PFSK-1 (cell line): ENCODE measurements at regions not wholly inside any gene's neighbourhood (a gene's known extent, or its start where the extent isn't known, plus 50 kb on each side); places are given as distances from the start of the nearest gene placed in this dataset.

Source experiments
- FOXP2 ChIP-seq: optimal IDR thresholded peaks from 2 replicates; pipeline ENCODE3; 2011; ENCODE audit warnings: borderline replicate concordance, control low read depth, inconsistent platforms; ENCODE audit not compliant: insufficient read depth; ENCODE audit errors: extremely low read length, extremely low read depth
- POLR2AphosphoS5 ChIP-seq: IDR thresholded peaks from 2 replicates; pipeline ENCODE4 v1.6.1; 2012; ENCODE audit warnings: low read depth, mild to moderate bottlenecking, control low read depth, low read length, moderate library complexity
- REST ChIP-seq, 2 experiments: IDR thresholded peaks; 2 replicates each; pipeline versions ENCODE4 v1.6.1 to v1.8.0; 2011 to 2012; ENCODE audit warnings: low read depth in 2 of 2, low read length in 2 of 2, control low read depth in 1 of 2, inconsistent platforms in 1 of 2, mild to moderate bottlenecking in 1 of 2, moderate library complexity in 1 of 2; ENCODE audit not compliant: insufficient read depth in 1 of 2
- SIN3A ChIP-seq: IDR thresholded peaks from 2 replicates; pipeline ENCODE4 v1.6.1; 2012; ENCODE audit warnings: mild to moderate bottlenecking, low read length, moderate library complexity, borderline replicate concordance; ENCODE audit not compliant: insufficient read depth
- TAF1 ChIP-seq: IDR thresholded peaks from 2 replicates; pipeline ENCODE4 v1.6.1; 2012; ENCODE audit warnings: low read length, control low read depth, borderline replicate concordance; ENCODE audit not compliant: insufficient read depth

GRCh38 chr12:28023156-28023887 lies 50.8 kb upstream of the PTHLH start:
- TF ChIP-seq POLR2AphosphoS5 (no peak), REST (IDR thresholded peaks at IDR 0.05; ENCODE audit: insufficient read depth in 1 of 2, low read depth in 2 of 2, low read length in 2 of 2) (peak in 1 of 2 experiments; percentile 62; a peak in 1 of 4 replicates)

GRCh38 chr12:28024231-28024995 lies 51.9 kb upstream of the PTHLH start:
- TF ChIP-seq TAF1 (no peak), FOXP2 (no peak), SIN3A (no peak), POLR2AphosphoS5 (no peak), REST (IDR thresholded peaks at IDR 0.05; ENCODE audit: insufficient read depth in 1 of 2, low read depth in 2 of 2, low read length in 2 of 2) (no peak)

- no peak for TF ChIP-seq POLR2AphosphoS5
- no peak for TF ChIP-seq SIN3A
- no peak for TF ChIP-seq REST (IDR thresholded peaks at IDR 0.05; ENCODE audit: insufficient read depth in 1 of 2, low read depth in 2 of 2, low read length in 2 of 2)
- no peak for TF ChIP-seq FOXP2
- TF ChIP-seq TAF1: no peak
These were observed 53.4 kb upstream of the PTHLH start for GRCh38 chr12:28025821-28026505.

- TF ChIP-seq FOXP2: no peak
- TF ChIP-seq TAF1: no peak
- no peak for TF ChIP-seq SIN3A
- TF ChIP-seq POLR2AphosphoS5: no peak
- no peak for TF ChIP-seq REST (IDR thresholded peaks at IDR 0.05; ENCODE audit: insufficient read depth in 1 of 2, low read depth in 2 of 2, low read length in 2 of 2)
These were observed 54.2 kb upstream of the PTHLH start for GRCh38 chr12:28026701-28027100.
